ENCODE measurements at regions not wholly inside any gene's neighbourhood (a gene's known extent, or its start where the extent isn't known, plus 50 kb on each side); places are given as distances from the start of the nearest gene placed in this dataset.

DNA sequence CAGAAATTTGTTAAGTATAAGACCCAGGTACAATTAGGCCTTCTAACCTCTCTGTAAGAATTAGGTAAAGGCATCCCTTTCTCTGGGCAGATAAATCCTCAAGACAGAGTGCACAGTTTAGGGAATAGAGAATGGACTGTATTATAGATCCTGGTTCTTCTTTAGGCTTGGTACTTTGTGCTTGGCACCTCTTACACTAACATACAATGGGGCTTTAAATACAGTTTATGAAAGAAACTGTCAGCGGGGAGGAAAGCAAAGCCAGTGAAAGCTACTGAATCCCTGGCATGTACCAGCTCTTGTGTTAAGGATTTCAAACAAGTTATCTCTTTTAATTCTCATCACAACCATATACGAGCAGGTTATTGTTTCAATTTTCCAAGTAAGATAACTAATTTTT is 1350.0 kb downstream of the ADGRL3 start:
- no peak for DNase-seq (ENCODE audit: low read depth)
- H3K4me3 ChIP-seq (ENCODE audit: low read depth, low read length), result no peak overlapping the region
- TF ChIP-seq CTCF (IDR thresholded peaks at IDR 0.05; ENCODE audit: low read depth, low read length, missing control alignments), result no peak

DNA sequence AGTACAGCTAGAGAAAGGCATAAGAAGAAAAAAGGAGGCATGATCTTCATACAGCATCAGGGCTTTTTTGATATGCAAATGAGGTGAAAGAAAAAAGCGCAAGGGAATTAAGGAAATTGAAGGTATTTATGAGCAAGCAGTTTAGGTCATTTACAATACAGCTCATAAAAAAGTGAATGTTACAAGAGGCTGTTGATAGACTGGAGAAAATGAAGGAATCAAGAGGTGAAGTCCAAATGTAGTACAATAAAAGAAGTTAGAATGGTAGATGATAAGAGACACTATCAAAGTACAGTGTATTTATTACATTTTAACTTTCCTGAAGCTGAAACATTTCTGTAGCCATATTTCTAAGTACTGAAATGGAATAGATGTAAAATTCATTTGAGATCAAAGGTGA is 1349.5 kb downstream of the ADGRL3 start:
- no peak for TF ChIP-seq CTCF (IDR thresholded peaks at IDR 0.05; ENCODE audit: low read depth, low read length, missing control alignments)
- DNase-seq (ENCODE audit: low read depth), result no peak
- H3K4me3 ChIP-seq (ENCODE audit: low read depth, low read length), result no peak overlapping the region

DNA sequence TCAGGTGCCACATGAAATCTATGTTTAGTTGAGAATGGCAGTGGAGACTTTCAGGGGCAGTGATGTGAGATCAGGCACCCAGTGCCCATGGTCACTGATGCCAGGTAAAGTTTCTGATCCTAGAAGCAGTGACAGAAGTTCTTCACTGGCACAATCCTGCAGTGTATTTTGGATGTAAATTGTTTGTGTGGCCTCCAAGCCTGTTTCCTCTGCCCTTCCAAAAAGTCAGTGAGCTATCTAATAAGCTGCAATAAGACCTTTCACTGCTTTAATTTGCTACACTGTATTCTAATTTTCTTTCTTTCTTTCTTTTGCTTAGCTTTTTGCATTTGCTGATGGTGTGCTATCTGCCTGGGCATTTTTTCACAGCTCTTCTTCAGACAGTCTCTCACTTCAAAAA is 1348.6 kb downstream of the ADGRL3 start:
- TF ChIP-seq CTCF (IDR thresholded peaks at IDR 0.05; ENCODE audit: low read depth, low read length, missing control alignments), result no peak
- H3K4me3 ChIP-seq (ENCODE audit: low read depth, low read length), result no peak overlapping the region
- no peak for DNase-seq (ENCODE audit: low read depth)

DNA sequence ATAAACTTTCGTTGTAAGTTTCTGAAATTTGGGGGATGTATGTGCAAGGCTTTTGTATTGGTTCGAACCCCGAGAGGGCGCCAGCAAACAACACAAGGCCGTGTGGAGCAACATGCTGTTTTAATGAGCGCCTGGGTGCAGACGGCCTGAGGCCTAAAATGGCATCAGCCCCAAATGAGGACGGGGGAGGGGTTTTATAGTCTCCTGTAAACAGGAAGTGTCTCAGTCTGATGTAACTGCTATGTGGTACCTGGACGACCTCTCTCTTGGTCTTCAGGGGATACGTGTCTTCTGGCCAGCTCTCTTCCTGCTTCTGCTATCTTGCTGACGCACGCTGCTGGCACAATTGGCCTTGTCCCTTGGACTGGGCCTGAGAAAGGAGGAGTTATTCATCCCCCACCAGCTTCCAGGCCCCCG is 1348.0 kb downstream of the ADGRL3 start:
- H3K4me3 ChIP-seq (ENCODE audit: low read depth, low read length), result no peak overlapping the region
- no peak for TF ChIP-seq CTCF (IDR thresholded peaks at IDR 0.05; ENCODE audit: low read depth, low read length, missing control alignments)
- DNase-seq (ENCODE audit: low read depth), result no peak

DNA sequence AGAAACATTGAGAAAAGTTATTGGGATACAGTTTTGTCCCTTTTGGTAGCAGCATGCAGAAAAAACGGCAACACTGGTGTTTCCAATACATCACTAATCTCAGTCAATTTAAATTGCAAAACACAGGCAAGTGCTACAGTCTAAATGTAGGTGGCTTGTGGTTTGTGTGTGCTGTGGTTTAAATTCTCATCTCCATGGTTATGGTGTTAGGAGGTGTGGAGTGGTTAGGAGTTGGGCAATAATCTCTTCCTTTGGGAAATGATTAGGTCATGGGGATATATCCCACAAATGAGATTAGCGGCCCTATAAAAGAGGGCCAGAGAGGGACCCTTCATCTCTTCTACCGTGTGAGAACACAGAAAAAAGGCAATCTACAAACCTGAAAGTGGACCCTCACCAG is 1344.3 kb downstream of the ADGRL3 start:
- no peak for DNase-seq (ENCODE audit: low read depth)
- TF ChIP-seq CTCF (IDR thresholded peaks at IDR 0.05; ENCODE audit: low read depth, low read length, missing control alignments), result no peak
- H3K4me3 ChIP-seq (ENCODE audit: low read depth, low read length), result no peak overlapping the region

- DNase-seq (ENCODE audit: low read depth), result no peak
- no peak overlapping the region for H3K4me3 ChIP-seq (ENCODE audit: low read depth, low read length)
- no peak for TF ChIP-seq CTCF (IDR thresholded peaks at IDR 0.05; ENCODE audit: low read depth, low read length, missing control alignments)
Measured at GRCh38 chr4:62543002-62543401, 1342.9 kb downstream of the ADGRL3 start.

- no peak for DNase-seq (ENCODE audit: low read depth)
- no peak for TF ChIP-seq CTCF (IDR thresholded peaks at IDR 0.05; ENCODE audit: low read depth, low read length, missing control alignments)
- no peak overlapping the region for H3K4me3 ChIP-seq (ENCODE audit: low read depth, low read length)
Measured at GRCh38 chr4:62533573-62533972, 1333.4 kb downstream of the ADGRL3 start.

Measured in GM12864 (cell line).